Adipocyte (in vitro differentiated cells): ENCODE measurements at regions not wholly inside any gene's neighbourhood (a gene's known extent, or its start where the extent isn't known, plus 50 kb on each side); places are given as distances from the start of the nearest gene placed in this dataset.

ENCODE experiments used
- DNase-seq: peaks from one replicate; pipeline ENCODE4 v3.0.0-alpha.2; 2015; ENCODE audit warnings: low read depth
- H3K27me3 ChIP-seq: replicated peaks from 2 replicates; pipeline ENCODE4 v1.7.0; 2013; ENCODE audit warnings: mild to moderate bottlenecking, low read length, moderate library complexity; ENCODE audit not compliant: control insufficient read depth, insufficient read depth
- H3K36me3 ChIP-seq: 2 replicates; pipeline ENCODE4 v1.7.0; 2013; ENCODE audit warnings: low read length, mild to moderate bottlenecking, moderate library complexity; ENCODE audit not compliant: control insufficient read depth, insufficient read depth, severe bottlenecking
- H3K4me1 ChIP-seq: 2 replicates; pipeline ENCODE4 v1.7.0; 2013; ENCODE audit warnings: mild to moderate bottlenecking, low read length, moderate library complexity; ENCODE audit not compliant: control insufficient read depth, insufficient read depth
- H3K4me3 ChIP-seq: 2 replicates; pipeline ENCODE4 v1.7.0; 2013; ENCODE audit warnings: mild to moderate bottlenecking, low read length, moderate library complexity
- H3K9ac ChIP-seq: 2 replicates; pipeline ENCODE4 v1.7.0; 2013; ENCODE audit warnings: mild to moderate bottlenecking, low read length, moderate library complexity
- H3K9me3 ChIP-seq: 2 replicates; pipeline ENCODE4 v1.7.0; 2013; ENCODE audit warnings: mild to moderate bottlenecking, low read length, moderate library complexity; ENCODE audit not compliant: control insufficient read depth

- Histone ChIP-seq H3K27me3 (no peaks in the 10 kb centered on the region), H3K9me3 (no peaks in the 10 kb centered on the region), H3K36me3 (no peaks in the 10 kb centered on the region), H3K4me3 (no peak overlapping the region), H3K9ac (no peak overlapping the region), H3K4me1 (no peaks in the 10 kb centered on the region)
- no peak for DNase-seq
Measured at GRCh38 chr18:29077344-29077743, 900.4 kb upstream of the CDH2 start.

- Histone ChIP-seq H3K9me3 (no peaks in the 10 kb centered on the region), H3K9ac (no peak overlapping the region), H3K36me3 (no peaks in the 10 kb centered on the region), H3K27me3 (no peaks in the 10 kb centered on the region), H3K4me3 (no peak overlapping the region), H3K4me1 (no peaks in the 10 kb centered on the region)
- no peak for DNase-seq
Measured at GRCh38 chr18:29076645-29077044, 899.7 kb upstream of the CDH2 start.

GRCh38 chr18:29074147-29074546, 897.2 kb upstream of the CDH2 start:
- Histone ChIP-seq H3K9ac (no peak overlapping the region), H3K4me1 (no peaks in the 10 kb centered on the region), H3K27me3 (no peaks in the 10 kb centered on the region), H3K36me3 (no peaks in the 10 kb centered on the region), H3K9me3 (no peaks in the 10 kb centered on the region), H3K4me3 (no peak overlapping the region)
- no peak for DNase-seq

- H3K36me3 ChIP-seq = no peaks in the 10 kb centered on the region
- H3K9me3 ChIP-seq = no peaks in the 10 kb centered on the region
- no peaks in the 10 kb centered on the region for H3K27me3 ChIP-seq
- H3K4me3 ChIP-seq = no peak overlapping the region
- no peak for DNase-seq
- no peak overlapping the region for H3K9ac ChIP-seq
- no peaks in the 10 kb centered on the region for H3K4me1 ChIP-seq
Measured at GRCh38 chr18:29071869-29072268, 894.9 kb upstream of the CDH2 start.

GRCh38 chr18:29063346-29063745, 886.4 kb upstream of the CDH2 start:
- Histone ChIP-seq H3K4me3 (no peak overlapping the region), H3K27me3 (no peaks in the 10 kb centered on the region), H3K9ac (no peak overlapping the region), H3K4me1 (peaks cover 6% of the 10 kb centered on the region), H3K36me3 (no peaks in the 10 kb centered on the region), H3K9me3 (no peaks in the 10 kb centered on the region)
- peak; percentile 32 for DNase-seq

- peak; percentile 52 for DNase-seq
- peaks cover 6% of the 10 kb centered on the region for H3K4me1 ChIP-seq
- no peak overlapping the region for H3K9ac ChIP-seq
- no peaks in the 10 kb centered on the region for H3K27me3 ChIP-seq
- no peaks in the 10 kb centered on the region for H3K36me3 ChIP-seq
- H3K4me3 ChIP-seq = no peak overlapping the region
- no peaks in the 10 kb centered on the region for H3K9me3 ChIP-seq
Measured at GRCh38 chr18:29062921-29063320, 886.0 kb upstream of the CDH2 start.

- no peaks in the 10 kb centered on the region for H3K27me3 ChIP-seq
- no peak overlapping the region for H3K9ac ChIP-seq
- no peaks in the 10 kb centered on the region for H3K9me3 ChIP-seq
- peaks cover 6% of the 10 kb centered on the region for H3K4me1 ChIP-seq
- H3K4me3 ChIP-seq = no peak overlapping the region
- DNase-seq = no peak
- H3K36me3 ChIP-seq = no peaks in the 10 kb centered on the region
Measured at GRCh38 chr18:29060349-29060748, 883.4 kb upstream of the CDH2 start.

- peaks cover 1% of the 10 kb centered on the region for H3K4me1 ChIP-seq
- no peaks in the 10 kb centered on the region for H3K27me3 ChIP-seq
- H3K9ac ChIP-seq = no peak overlapping the region
- no peaks in the 10 kb centered on the region for H3K9me3 ChIP-seq
- no peak for DNase-seq
- no peaks in the 10 kb centered on the region for H3K36me3 ChIP-seq
- no peak overlapping the region for H3K4me3 ChIP-seq
Measured at GRCh38 chr18:29057703-29058102, 880.8 kb upstream of the CDH2 start.

- no peaks in the 10 kb centered on the region for H3K27me3 ChIP-seq
- no peaks in the 10 kb centered on the region for H3K9me3 ChIP-seq
- no peak overlapping the region for H3K9ac ChIP-seq
- no peak for DNase-seq
- no peaks in the 10 kb centered on the region for H3K4me1 ChIP-seq
- no peak overlapping the region for H3K4me3 ChIP-seq
- no peaks in the 10 kb centered on the region for H3K36me3 ChIP-seq
Measured at GRCh38 chr18:29056800-29057199, 879.9 kb upstream of the CDH2 start.

- Histone ChIP-seq H3K4me1 (no peaks in the 10 kb centered on the region), H3K9me3 (peaks cover 14% of the 10 kb centered on the region), H3K27me3 (no peaks in the 10 kb centered on the region), H3K36me3 (no peaks in the 10 kb centered on the region), H3K4me3 (no peak overlapping the region), H3K9ac (no peak overlapping the region)
- no peak for DNase-seq
Measured at GRCh38 chr18:29041976-29042375, 865.0 kb upstream of the CDH2 start.

- no peak overlapping the region for H3K4me3 ChIP-seq
- no peak overlapping the region for H3K9ac ChIP-seq
Measured at GRCh38 chr18:29034113-29034856, 857.4 kb upstream of the CDH2 start.

GRCh38 chr18:29028560-29028959, 851.6 kb upstream of the CDH2 start:
- DNase-seq = no peak
- no peaks in the 10 kb centered on the region for H3K9me3 ChIP-seq
- no peak overlapping the region for H3K4me3 ChIP-seq
- no peaks in the 10 kb centered on the region for H3K36me3 ChIP-seq
- H3K9ac ChIP-seq = no peak overlapping the region
- no peaks in the 10 kb centered on the region for H3K4me1 ChIP-seq
- no peaks in the 10 kb centered on the region for H3K27me3 ChIP-seq

More at GRCh38 chr18:29034113-29034856, 857.4 kb upstream of the CDH2 start:
- DNase-seq = peak; percentile 17
- Histone ChIP-seq H3K27me3 (no peaks in the 10 kb centered on the region), H3K9me3 (peaks cover 7% of the 10 kb centered on the region), H3K4me1 (no peaks in the 10 kb centered on the region), H3K36me3 (no peaks in the 10 kb centered on the region)
